GM20000 (cell line): ENCODE measurements at regions not wholly inside any gene's neighbourhood (a gene's known extent, or its start where the extent isn't known, plus 50 kb on each side); places are given as distances from the start of the nearest gene placed in this dataset.
"Not testable (repeated sequence)": the region's sequence is repeated elsewhere in the genome, so short reads cannot be mapped to it uniquely, and the experiment has no call there.

Experiments used
- DNase-seq: peaks from one replicate; pipeline ENCODE4 v3.0.0; 2012; ENCODE audit warnings: low spot score
- TF ChIP-seq, protein P1 (sequence below): IDR thresholded peaks from 2 replicates; pipeline ENCODE4 v1.5.1; 2012; ENCODE audit warnings: mild to moderate bottlenecking, control low read depth; ENCODE audit errors: extremely low read depth, missing control alignments

GRCh38 chrY:10958122-10958521 lies 1430.4 kb downstream of the TSPY10 start:
- DNase-seq, result not testable (repeated sequence)

DNA sequence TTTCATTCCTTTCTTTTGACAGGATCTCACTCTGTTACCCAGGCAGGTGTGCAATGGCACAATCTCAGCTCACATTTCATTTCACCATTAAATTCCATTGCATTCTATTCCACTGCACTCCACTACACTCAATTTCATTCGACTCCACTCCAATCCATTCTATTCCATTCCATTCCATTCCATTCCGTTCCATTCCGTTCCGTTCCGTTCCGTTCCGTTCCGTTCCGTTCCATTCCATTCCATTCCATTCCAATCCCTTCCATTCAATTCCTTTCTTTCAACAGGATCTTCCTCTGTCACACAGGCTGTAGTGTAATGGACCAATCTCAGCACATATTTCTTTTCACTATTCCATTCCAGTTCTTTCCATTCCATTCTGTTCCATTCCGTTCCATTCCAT lies 1445.7 kb downstream of the TSPY10 start:
- TF ChIP-seq, protein P1, sequence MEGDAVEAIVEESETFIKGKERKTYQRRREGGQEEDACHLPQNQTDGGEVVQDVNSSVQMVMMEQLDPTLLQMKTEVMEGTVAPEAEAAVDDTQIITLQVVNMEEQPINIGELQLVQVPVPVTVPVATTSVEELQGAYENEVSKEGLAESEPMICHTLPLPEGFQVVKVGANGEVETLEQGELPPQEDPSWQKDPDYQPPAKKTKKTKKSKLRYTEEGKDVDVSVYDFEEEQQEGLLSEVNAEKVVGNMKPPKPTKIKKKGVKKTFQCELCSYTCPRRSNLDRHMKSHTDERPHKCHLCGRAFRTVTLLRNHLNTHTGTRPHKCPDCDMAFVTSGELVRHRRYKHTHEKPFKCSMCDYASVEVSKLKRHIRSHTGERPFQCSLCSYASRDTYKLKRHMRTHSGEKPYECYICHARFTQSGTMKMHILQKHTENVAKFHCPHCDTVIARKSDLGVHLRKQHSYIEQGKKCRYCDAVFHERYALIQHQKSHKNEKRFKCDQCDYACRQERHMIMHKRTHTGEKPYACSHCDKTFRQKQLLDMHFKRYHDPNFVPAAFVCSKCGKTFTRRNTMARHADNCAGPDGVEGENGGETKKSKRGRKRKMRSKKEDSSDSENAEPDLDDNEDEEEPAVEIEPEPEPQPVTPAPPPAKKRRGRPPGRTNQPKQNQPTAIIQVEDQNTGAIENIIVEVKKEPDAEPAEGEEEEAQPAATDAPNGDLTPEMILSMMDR, result no peak

GRCh38 chrY:10986655-10987054 lies 1459.0 kb downstream of the TSPY10 start:
- TF ChIP-seq, protein P1, result no peak
- no peak for DNase-seq

More for the DNA sequence above, 1445.7 kb downstream of the TSPY10 start:
- DNase-seq, result no peak

GRCh38 chrY:10987626-10988025 lies 1459.9 kb downstream of the TSPY10 start:
- no peak for DNase-seq
- TF ChIP-seq, protein P1, result no peak

- TF ChIP-seq, protein P1, result no peak
These were observed 1466.3 kb downstream of the TSPY10 start for GRCh38 chrY:10993955-10994354.

GRCh38 chrY:10999715-11000114 lies 1472.0 kb downstream of the TSPY10 start:
- DNase-seq, result not testable (repeated sequence)

More at GRCh38 chrY:10993955-10994354, 1466.3 kb downstream of the TSPY10 start:
- DNase-seq, result no peak

GRCh38 chrY:11014229-11014628 lies 1486.5 kb downstream of the TSPY10 start:
- not testable (repeated sequence) for DNase-seq

DNA sequence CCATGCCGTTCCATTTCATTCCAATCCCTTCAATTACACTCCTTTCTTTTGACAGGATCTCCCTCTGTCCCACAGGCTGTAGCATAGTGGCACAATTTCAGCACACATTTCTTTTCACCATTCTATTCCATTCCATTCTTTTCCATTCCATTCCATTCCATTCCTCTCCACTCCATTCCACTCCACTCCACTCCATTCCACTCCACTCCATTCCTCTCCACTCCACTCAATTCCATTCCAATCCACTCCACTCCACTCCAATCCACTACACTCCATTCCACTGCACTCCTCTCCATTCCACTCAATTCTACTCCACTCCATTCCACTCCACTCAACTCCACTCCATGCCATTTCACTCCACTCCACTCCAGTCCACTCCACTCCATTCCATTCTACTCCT lies 1495.1 kb downstream of the TSPY10 start:
- TF ChIP-seq, protein P1, result no peak
- no peak for DNase-seq

GRCh38 chrY:11044234-11044883 lies 1516.7 kb downstream of the TSPY10 start:
- no peak for DNase-seq
- TF ChIP-seq, protein P1, result no peak
